ENCODE measurements at regions not wholly inside any gene's neighbourhood (a gene's known extent, or its start where the extent isn't known, plus 50 kb on each side); places are given as distances from the start of the nearest gene placed in this dataset.

DNA sequence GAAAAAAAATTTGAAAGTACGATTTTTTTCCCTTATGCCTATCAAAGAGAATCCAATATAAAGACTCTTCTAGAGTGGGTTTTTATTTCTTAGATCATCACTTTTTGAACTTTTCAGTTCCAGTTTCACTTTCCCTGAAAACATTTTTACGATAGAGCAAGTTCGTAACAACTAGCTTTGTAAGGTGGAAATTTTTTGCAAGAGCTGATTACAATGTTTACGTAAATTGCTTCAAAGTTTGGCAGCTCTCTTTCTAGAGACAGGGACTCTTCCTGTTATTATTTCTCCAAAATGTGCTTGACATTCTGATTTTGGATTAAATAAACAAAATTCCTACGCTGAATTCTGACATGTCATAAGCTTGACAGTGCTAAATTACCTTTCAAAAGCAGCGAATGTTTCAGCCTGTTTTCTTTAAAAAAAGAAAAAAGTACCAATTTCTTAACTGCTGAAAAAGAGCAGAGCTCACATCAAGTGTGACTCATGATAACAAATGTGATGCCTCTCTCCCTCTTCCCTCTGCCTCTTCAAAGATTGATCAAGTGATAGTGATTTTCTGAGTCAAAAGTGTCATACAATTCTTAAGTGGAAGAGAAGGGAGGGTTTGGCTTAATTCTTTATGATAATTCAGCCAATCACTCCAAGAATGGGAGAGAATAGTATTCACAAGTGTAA, 175.2 kb downstream of the KCNJ2 start:
- TF ChIP-seq, protein P1, sequence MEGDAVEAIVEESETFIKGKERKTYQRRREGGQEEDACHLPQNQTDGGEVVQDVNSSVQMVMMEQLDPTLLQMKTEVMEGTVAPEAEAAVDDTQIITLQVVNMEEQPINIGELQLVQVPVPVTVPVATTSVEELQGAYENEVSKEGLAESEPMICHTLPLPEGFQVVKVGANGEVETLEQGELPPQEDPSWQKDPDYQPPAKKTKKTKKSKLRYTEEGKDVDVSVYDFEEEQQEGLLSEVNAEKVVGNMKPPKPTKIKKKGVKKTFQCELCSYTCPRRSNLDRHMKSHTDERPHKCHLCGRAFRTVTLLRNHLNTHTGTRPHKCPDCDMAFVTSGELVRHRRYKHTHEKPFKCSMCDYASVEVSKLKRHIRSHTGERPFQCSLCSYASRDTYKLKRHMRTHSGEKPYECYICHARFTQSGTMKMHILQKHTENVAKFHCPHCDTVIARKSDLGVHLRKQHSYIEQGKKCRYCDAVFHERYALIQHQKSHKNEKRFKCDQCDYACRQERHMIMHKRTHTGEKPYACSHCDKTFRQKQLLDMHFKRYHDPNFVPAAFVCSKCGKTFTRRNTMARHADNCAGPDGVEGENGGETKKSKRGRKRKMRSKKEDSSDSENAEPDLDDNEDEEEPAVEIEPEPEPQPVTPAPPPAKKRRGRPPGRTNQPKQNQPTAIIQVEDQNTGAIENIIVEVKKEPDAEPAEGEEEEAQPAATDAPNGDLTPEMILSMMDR (IDR thresholded peaks at IDR 0.05) = no peak
- TF ChIP-seq EZH2 (IDR thresholded peaks at IDR 0.05; ENCODE audit: borderline replicate concordance, insufficient read depth, low read depth, low read length, poor library complexity, severe bottlenecking) = no peak

All from B cell (primary cell).